BJ (cell line): ENCODE measurements at regions not wholly inside any gene's neighbourhood (a gene's known extent, or its start where the extent isn't known, plus 50 kb on each side); places are given as distances from the start of the nearest gene placed in this dataset.

Source experiments
- CTCF ChIA-PET: fragments of 350-600 bp; formaldehyde crosslinking; extraction: SDS; loops from one replicate; lab custom pipeline; 2021; ENCODE audit warnings: antibody characterized with exemption, inconsistent platforms; lab: Yijun Ruan, JAX
- POLR2A ChIA-PET: fragments of 300-600 bp; sonication (Branson Sonifier 250); formaldehyde crosslinking; extraction: SDS; loops from one replicate; lab custom pipeline; 2021; ENCODE audit warnings: antibody characterized with exemption; lab: Charles Lee
- DNase-seq: peaks from one replicate; pipeline ENCODE4 v3.0.0-alpha.2; 2011; ENCODE audit warnings: low read depth
- H3K27me3 ChIP-seq: 2 replicates; pipeline ENCODE4 v1.6.0; 2011; ENCODE audit warnings: low read length; ENCODE audit not compliant: control insufficient read depth, insufficient read depth
- H3K36me3 ChIP-seq: 2 replicates; pipeline ENCODE4 v1.5.1; 2011; ENCODE audit warnings: low read length; ENCODE audit not compliant: control insufficient read depth, insufficient read depth
- H3K4me3 ChIP-seq: 2 replicates; pipeline ENCODE4 v1.5.1; 2011; ENCODE audit warnings: low read depth, mild to moderate bottlenecking, control low read depth, low read length
- CTCF ChIP-seq: IDR thresholded peaks from 2 replicates; pipeline ENCODE4 v1.5.1; 2011; ENCODE audit warnings: low read depth, mild to moderate bottlenecking, control low read depth, inconsistent platforms, low read length, moderate library complexity; ENCODE audit not compliant: insufficient read depth

GRCh38 chr6:154570505-154570904 lies 60.0 kb upstream of the CNKSR3 start:
- no peak for TF ChIP-seq CTCF
- ChIA-PET POLR2A (no interaction called here), CTCF (no interaction called here)
- Histone ChIP-seq H3K36me3 (no peaks in the 10 kb centered on the region), H3K27me3 (no peaks in the 10 kb centered on the region), H3K4me3 (no peak overlapping the region)
- no peak for DNase-seq

GRCh38 chr6:154572556-154572955 lies 62.1 kb upstream of the CNKSR3 start:
- Histone ChIP-seq H3K4me3 (no peak overlapping the region), H3K36me3 (no peaks in the 10 kb centered on the region), H3K27me3 (no peaks in the 10 kb centered on the region)
- no peak for DNase-seq
- POLR2A ChIA-PET, result no interaction called here
- CTCF ChIA-PET, result no interaction called here
- no peak for TF ChIP-seq CTCF

GRCh38 chr6:154578004-154578559 lies 67.6 kb upstream of the CNKSR3 start:
- TF ChIP-seq CTCF, result no peak
- CTCF ChIA-PET, result no interaction called here
- no peak for DNase-seq
- Histone ChIP-seq H3K27me3 (no peaks in the 10 kb centered on the region), H3K4me3 (no peak overlapping the region), H3K36me3 (no peaks in the 10 kb centered on the region)
- POLR2A ChIA-PET, result no interaction called here

- DNase-seq, result no peak
- Histone ChIP-seq H3K4me3 (no peak overlapping the region), H3K36me3 (no peaks in the 10 kb centered on the region), H3K27me3 (no peaks in the 10 kb centered on the region)
- no peak for TF ChIP-seq CTCF
- CTCF ChIA-PET, result no interaction called here
- POLR2A ChIA-PET, result no interaction called here
These were observed 68.6 kb upstream of the CNKSR3 start for GRCh38 chr6:154579046-154579445.

GRCh38 chr6:154579485-154579884 lies 69.0 kb upstream of the CNKSR3 start:
- no peaks in the 10 kb centered on the region for H3K27me3 ChIP-seq
- H3K36me3 ChIP-seq, result no peaks in the 10 kb centered on the region
- no peak for TF ChIP-seq CTCF
- CTCF ChIA-PET, result no interaction called here
- no peak for DNase-seq
- POLR2A ChIA-PET, result no interaction called here
- no peak overlapping the region for H3K4me3 ChIP-seq
